ENCODE measurements at regions not wholly inside any gene's neighbourhood (a gene's known extent, or its start where the extent isn't known, plus 50 kb on each side); places are given as distances from the start of the nearest gene placed in this dataset.

GRCh38 chr6:109237077-109237985 is 142.0 kb downstream of the CEP57L1 start (continued):
- TF ChIP-seq, protein P1, sequence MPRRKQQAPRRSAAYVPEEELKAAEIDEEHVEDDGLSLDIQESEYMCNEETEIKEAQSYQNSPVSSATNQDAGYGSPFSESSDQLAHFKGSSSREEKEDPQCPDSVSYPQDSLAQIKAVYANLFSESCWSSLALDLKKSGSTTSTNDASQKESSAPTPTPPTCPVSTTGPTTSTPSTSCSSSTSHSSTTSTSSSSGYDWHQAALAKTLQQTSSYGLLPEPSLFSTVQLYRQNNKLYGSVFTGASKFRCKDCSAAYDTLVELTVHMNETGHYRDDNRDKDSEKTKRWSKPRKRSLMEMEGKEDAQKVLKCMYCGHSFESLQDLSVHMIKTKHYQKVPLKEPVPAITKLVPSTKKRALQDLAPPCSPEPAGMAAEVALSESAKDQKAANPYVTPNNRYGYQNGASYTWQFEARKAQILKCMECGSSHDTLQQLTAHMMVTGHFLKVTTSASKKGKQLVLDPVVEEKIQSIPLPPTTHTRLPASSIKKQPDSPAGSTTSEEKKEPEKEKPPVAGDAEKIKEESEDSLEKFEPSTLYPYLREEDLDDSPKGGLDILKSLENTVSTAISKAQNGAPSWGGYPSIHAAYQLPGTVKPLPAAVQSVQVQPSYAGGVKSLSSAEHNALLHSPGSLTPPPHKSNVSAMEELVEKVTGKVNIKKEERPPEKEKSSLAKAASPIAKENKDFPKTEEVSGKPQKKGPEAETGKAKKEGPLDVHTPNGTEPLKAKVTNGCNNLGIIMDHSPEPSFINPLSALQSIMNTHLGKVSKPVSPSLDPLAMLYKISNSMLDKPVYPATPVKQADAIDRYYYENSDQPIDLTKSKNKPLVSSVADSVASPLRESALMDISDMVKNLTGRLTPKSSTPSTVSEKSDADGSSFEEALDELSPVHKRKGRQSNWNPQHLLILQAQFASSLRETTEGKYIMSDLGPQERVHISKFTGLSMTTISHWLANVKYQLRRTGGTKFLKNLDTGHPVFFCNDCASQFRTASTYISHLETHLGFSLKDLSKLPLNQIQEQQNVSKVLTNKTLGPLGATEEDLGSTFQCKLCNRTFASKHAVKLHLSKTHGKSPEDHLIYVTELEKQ (CRISPR knock-in tag; IDR thresholded peaks at IDR 0.05) = no peak
- no peak for TF ChIP-seq NFATC3 (IDR thresholded peaks at IDR 0.05)
- TF ChIP-seq, protein P2, sequence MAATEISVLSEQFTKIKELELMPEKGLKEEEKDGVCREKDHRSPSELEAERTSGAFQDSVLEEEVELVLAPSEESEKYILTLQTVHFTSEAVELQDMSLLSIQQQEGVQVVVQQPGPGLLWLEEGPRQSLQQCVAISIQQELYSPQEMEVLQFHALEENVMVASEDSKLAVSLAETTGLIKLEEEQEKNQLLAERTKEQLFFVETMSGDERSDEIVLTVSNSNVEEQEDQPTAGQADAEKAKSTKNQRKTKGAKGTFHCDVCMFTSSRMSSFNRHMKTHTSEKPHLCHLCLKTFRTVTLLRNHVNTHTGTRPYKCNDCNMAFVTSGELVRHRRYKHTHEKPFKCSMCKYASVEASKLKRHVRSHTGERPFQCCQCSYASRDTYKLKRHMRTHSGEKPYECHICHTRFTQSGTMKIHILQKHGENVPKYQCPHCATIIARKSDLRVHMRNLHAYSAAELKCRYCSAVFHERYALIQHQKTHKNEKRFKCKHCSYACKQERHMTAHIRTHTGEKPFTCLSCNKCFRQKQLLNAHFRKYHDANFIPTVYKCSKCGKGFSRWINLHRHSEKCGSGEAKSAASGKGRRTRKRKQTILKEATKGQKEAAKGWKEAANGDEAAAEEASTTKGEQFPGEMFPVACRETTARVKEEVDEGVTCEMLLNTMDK (IDR thresholded peaks at IDR 0.05; ENCODE audit: borderline replicate concordance, insufficient read depth, low read depth, low read length, poor library complexity, severe bottlenecking) = no peak
- TF ChIP-seq XRCC4 (IDR thresholded peaks at IDR 0.05; ENCODE audit: extremely low read depth, insufficient read depth, insufficient read length) = no peak
- TF ChIP-seq POLR2G (IDR thresholded peaks at IDR 0.05; ENCODE audit: low read depth, low read length) = no peak
- TF ChIP-seq, protein P3, sequence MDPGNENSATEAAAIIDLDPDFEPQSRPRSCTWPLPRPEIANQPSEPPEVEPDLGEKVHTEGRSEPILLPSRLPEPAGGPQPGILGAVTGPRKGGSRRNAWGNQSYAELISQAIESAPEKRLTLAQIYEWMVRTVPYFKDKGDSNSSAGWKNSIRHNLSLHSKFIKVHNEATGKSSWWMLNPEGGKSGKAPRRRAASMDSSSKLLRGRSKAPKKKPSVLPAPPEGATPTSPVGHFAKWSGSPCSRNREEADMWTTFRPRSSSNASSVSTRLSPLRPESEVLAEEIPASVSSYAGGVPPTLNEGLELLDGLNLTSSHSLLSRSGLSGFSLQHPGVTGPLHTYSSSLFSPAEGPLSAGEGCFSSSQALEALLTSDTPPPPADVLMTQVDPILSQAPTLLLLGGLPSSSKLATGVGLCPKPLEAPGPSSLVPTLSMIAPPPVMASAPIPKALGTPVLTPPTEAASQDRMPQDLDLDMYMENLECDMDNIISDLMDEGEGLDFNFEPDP (CRISPR knock-in tag; IDR thresholded peaks at IDR 0.05) = no peak
- TF ChIP-seq ZNF76 (CRISPR knock-in tag; IDR thresholded peaks at IDR 0.05; ENCODE audit: borderline replicate concordance) = no peak
- TF ChIP-seq ESRRA (IDR thresholded peaks at IDR 0.05; ENCODE audit: borderline replicate concordance, low read depth) = peak; percentile 20; the same call in 1 of the 2 replicates
- no peak for TF ChIP-seq ZNF398 (CRISPR knock-in tag; IDR thresholded peaks at IDR 0.05)
- TF ChIP-seq BRD9 (IDR thresholded peaks at IDR 0.05; ENCODE audit: low read depth, partially characterized antibody) = peak; percentile 76
- peak; percentile 26 for TF ChIP-seq HDAC3 (IDR thresholded peaks at IDR 0.05; ENCODE audit: borderline replicate concordance, partially characterized antibody)
- TF ChIP-seq KAT7 (CRISPR knock-in tag; IDR thresholded peaks at IDR 0.05; ENCODE audit: borderline replicate concordance) = no peak
- TF ChIP-seq MEF2A (IDR thresholded peaks at IDR 0.05; ENCODE audit: control insufficient read depth, low read depth, low read length) = no peak
- TF ChIP-seq SMAD4 (CRISPR knock-in tag; conservative IDR thresholded peaks at IDR 0.05) = 0 out of 2 replicates have a peak, but pooled peaks have one; percentile 49
- TF ChIP-seq CSDE1 (IDR thresholded peaks at IDR 0.05) = no peak
- TF ChIP-seq POLR3G (IDR thresholded peaks at IDR 0.05; ENCODE audit: extremely low read depth, insufficient read length, insufficient replicate concordance) = no peak

All from K562 (cell line).